HCT116 (cell line): ENCODE measurements at regions not wholly inside any gene's neighbourhood (a gene's known extent, or its start where the extent isn't known, plus 50 kb on each side); places are given as distances from the start of the nearest gene placed in this dataset.

Experiments
- ATAC-seq: fragments of 200-7000 bp; cut with Tn5 transposase; 2 replicates; pipeline ENCODE4 v1.9.1; 2020; ENCODE audit warnings: mild to moderate bottlenecking, moderate library complexity
- BruUV-seq: library from RNA; stranded (reverse); fragments of 400-500 nt; replicated peaks from 2 replicates; lab custom pipeline; 2021; lab: Mats Ljungman, UMichigan
- CTCF ChIA-PET: fragments of 300-600 bp; sonication (Branson Sonifier 250); formaldehyde crosslinking; loops from one replicate; lab custom pipeline; 2021; ENCODE audit warnings: antibody characterized with exemption; lab: Charles Lee
- POLR2A ChIA-PET: fragments of 300-600, 350-600 bp; sonication (Branson Sonifier 250); formaldehyde crosslinking; loops from one replicate; lab custom pipeline; 2021; ENCODE audit warnings: antibody characterized with exemption; lab: Charles Lee
- RAD21 ChIA-PET, 2 experiments: fragments of 300-600 bp; sonication (Branson Sonifier 250); formaldehyde crosslinking; loops; one replicate each; lab custom pipeline; 2023; ENCODE audit warnings: low total read pairs in 2 of 2; ENCODE audit not compliant: uncharacterized antibody in 2 of 2, unreplicated experiment in 2 of 2, low non-redundant PET in 1 of 2; lab: Charles Lee
- DNase-seq: peaks from one replicate; pipeline ENCODE4 v3.0.0-alpha.2; 2010; ENCODE audit warnings: low read depth, low spot score
- H2AFZ ChIP-seq: fragments of 200-600 bp; shearing (Covaris generic), sonication (generic); 2 replicates; pipeline ENCODE4 v1.6.1; 2017; ENCODE audit warnings: low read depth, mixed run types, mixed read lengths, antibody characterized with exemption, low read length; ENCODE audit not compliant: poor library complexity, severe bottlenecking
- H3K27ac ChIP-seq: 2 replicates; pipeline ENCODE4 v1.5.1; 2012; ENCODE audit warnings: low read depth, low read length
- H3K27me3 ChIP-seq: fragments of 200-600 bp; sonication (generic); 2 replicates; pipeline ENCODE4 v1.6.1; 2016; ENCODE audit warnings: mixed run types, low read length, mixed read lengths; ENCODE audit not compliant: insufficient read depth
- H3K36me3 ChIP-seq, 2 experiments: fragments of 200-500 bp in 1 of 2; fragments of 200-600 bp in 1 of 2; sonication (Bioruptor generic) in 1 of 2; sonication (generic) in 1 of 2; 2 replicates each; pipeline versions ENCODE4 v1.5.1 to v1.6.1; 2014 to 2016; ENCODE audit warnings: low read length in 2 of 2, inconsistent platforms in 1 of 2, mixed read lengths in 1 of 2, mixed run types in 1 of 2; ENCODE audit not compliant: insufficient read depth in 2 of 2, control insufficient read depth in 1 of 2
- H3K4me1 ChIP-seq, 2 experiments: fragments of 200-600 bp in 1 of 2; sonication (generic) in 1 of 2; 2 replicates each; pipeline versions ENCODE4 v1.5.1 to v1.6.1; 2012 to 2017; ENCODE audit warnings: low read length in 2 of 2, inconsistent platforms in 1 of 2, mild to moderate bottlenecking in 1 of 2, mixed read lengths in 1 of 2, mixed run types in 1 of 2, moderate library complexity in 1 of 2; ENCODE audit not compliant: insufficient read depth in 2 of 2, control insufficient read depth in 1 of 2
- H3K4me2 ChIP-seq: fragments of 200-600 bp; sonication (generic); 2 replicates; pipeline ENCODE4 v1.6.1; 2017; ENCODE audit warnings: mixed run types, low read length, mixed read lengths
- H3K4me3 ChIP-seq, 2 experiments: fragments of 200-600 bp in 1 of 2; sonication (generic) in 1 of 2; replicated peaks in 1 of 2; 2 replicates each; pipeline ENCODE4 v1.5.1; 2011 to 2016; ENCODE audit warnings: low read length in 2 of 2, control low read depth in 1 of 2, low read depth in 1 of 2, mild to moderate bottlenecking in 1 of 2, mixed read lengths in 1 of 2, mixed run types in 1 of 2
- H3K79me2 ChIP-seq: fragments of 200-600 bp; sonication (generic); 2 replicates; pipeline ENCODE4 v1.6.1; 2017; ENCODE audit warnings: mild to moderate bottlenecking, mixed run types, low read length, moderate library complexity, mixed read lengths; ENCODE audit not compliant: insufficient read depth
- H3K9ac ChIP-seq: fragments of 200-600 bp; sonication (generic); 2 replicates; pipeline ENCODE4 v1.6.1; 2016; ENCODE audit warnings: low read length, mixed read lengths
- H3K9me2 ChIP-seq: fragments of 200-600 bp; sonication (generic), shearing (Covaris generic); 2 replicates; pipeline ENCODE4 v1.6.1; 2017; ENCODE audit warnings: mixed run types, mild to moderate bottlenecking, moderate library complexity; ENCODE audit not compliant: insufficient read depth
- H3K9me3 ChIP-seq, 2 experiments: fragments of 200-500 bp in 1 of 2; fragments of 200-600 bp in 1 of 2; sonication (Bioruptor generic) in 1 of 2; sonication (generic) in 1 of 2; 2 replicates each; pipeline ENCODE4 v1.6.1; 2014 to 2017; ENCODE audit warnings: low read length in 2 of 2, mixed read lengths in 2 of 2, inconsistent platforms in 1 of 2, low read depth in 1 of 2, mild to moderate bottlenecking in 1 of 2, mixed run types in 1 of 2, moderate library complexity in 1 of 2; ENCODE audit not compliant: control insufficient read depth in 1 of 2, insufficient read depth in 1 of 2
- H4K20me1 ChIP-seq: fragments of 200-600 bp; sonication (generic), shearing (Covaris generic); 2 replicates; pipeline ENCODE4 v1.6.1; 2017; ENCODE audit warnings: mixed run types, mild to moderate bottlenecking, moderate library complexity; ENCODE audit not compliant: insufficient read depth
- CTCF ChIP-seq, 3 experiments: fragments of 200-600 bp in 1 of 3; sonication (generic) in 1 of 3; IDR thresholded peaks in 2 of 3; conservative IDR thresholded peaks in 1 of 3; 2 replicates each; pipeline ENCODE4 v1.5.1; 2012 to 2017; ENCODE audit warnings: low read depth in 2 of 3, low read length in 2 of 3, antibody characterized with exemption in 1 of 3, borderline replicate concordance in 1 of 3, control low read depth in 1 of 3, mild to moderate bottlenecking in 1 of 3, mixed read lengths in 1 of 3, mixed run types in 1 of 3, moderate library complexity in 1 of 3; ENCODE audit not compliant: insufficient read depth in 1 of 3
- EGR1 ChIP-seq: IDR thresholded peaks from 2 replicates; pipeline ENCODE4 v1.6.1; 2012; ENCODE audit warnings: low read depth
- ELF1 ChIP-seq: IDR thresholded peaks from 2 replicates; pipeline ENCODE4 v1.6.1; 2012; ENCODE audit warnings: low read depth, borderline replicate concordance
- EZH2 ChIP-seq: fragments of 200-600 bp; sonication (generic); IDR thresholded peaks from 2 replicates; pipeline ENCODE4 v1.6.1; 2017; ENCODE audit warnings: antibody characterized with exemption, mixed run types
- FOSL1 ChIP-seq: IDR thresholded peaks from 2 replicates; pipeline ENCODE4 v1.6.1; 2012; ENCODE audit warnings: low read depth
- MAX ChIP-seq: IDR thresholded peaks from 2 replicates; pipeline ENCODE4 v1.6.1; 2012
- POLR2A ChIP-seq: IDR thresholded peaks from 2 replicates; pipeline ENCODE4 v1.7.0; 2011; ENCODE audit warnings: borderline replicate concordance; ENCODE audit not compliant: insufficient read depth, insufficient read length; ENCODE audit errors: extremely low read depth
- RAD21 ChIP-seq: IDR thresholded peaks from 2 replicates; pipeline ENCODE4 v1.6.1; 2012; ENCODE audit warnings: low read depth, mild to moderate bottlenecking
- REST ChIP-seq: IDR thresholded peaks from 2 replicates; pipeline ENCODE4 v1.6.1; 2012; ENCODE audit warnings: low read depth
- YY1 ChIP-seq: IDR thresholded peaks from 2 replicates; pipeline ENCODE4 v1.6.1; 2011; ENCODE audit warnings: low read length, low read depth, moderate library complexity, mild to moderate bottlenecking; ENCODE audit not compliant: insufficient replicate concordance; ENCODE audit errors: extremely low read depth
- ZNF274 ChIP-seq: fragments of 200-500 bp; sonication (Bioruptor generic); IDR thresholded peaks from 2 replicates; pipeline ENCODE4 v1.6.1; 2014; ENCODE audit warnings: mild to moderate bottlenecking, low read depth, low read length, inconsistent platforms
- intact Hi-C: fragments of 100-400 bp; cut with micrococcal nuclease; formaldehyde crosslinking; loops from 2 replicates; pipeline ENCODE4 v1.10.0; 2022

- no peak overlapping the region for H3K9ac ChIP-seq
- no peaks in the 10 kb centered on the region for H3K79me2 ChIP-seq
- no peaks in the 10 kb centered on the region for H4K20me1 ChIP-seq
- ChIA-PET CTCF (no interaction called here), POLR2A (no interaction called here), RAD21 (no interaction called here)
- no peak overlapping the region for H3K27ac ChIP-seq
- BruUV-seq = no TSS peak
- peaks cover under 1% of the 10 kb centered on the region for H3K27me3 ChIP-seq
- H3K4me1 ChIP-seq = no peaks in the 10 kb centered on the region
- H3K4me3 ChIP-seq = no peak overlapping the region
- no peaks in the 10 kb centered on the region for H3K9me2 ChIP-seq
- H2AFZ ChIP-seq = no peak overlapping the region
- H3K36me3 ChIP-seq = no peaks in the 10 kb centered on the region
- ATAC-seq (no peak; the same call in 1 of the 2 replicates), DNase-seq (no peak)
- intact Hi-C loops = no loop called here
- no peaks in the 10 kb centered on the region for H3K9me3 ChIP-seq
- H3K4me2 ChIP-seq = no peak overlapping the region
- TF ChIP-seq RAD21 (no peak), MAX (no peak), POLR2A (no peak), YY1 (peak; percentile 78)
- TF ChIP-seq, all 23 proteins: peak for 1
Measured at GRCh38 chr1:22203335-22203734, 60.4 kb upstream of the WNT4 start.

- POLR2A ChIA-PET = no interaction called here
- intact Hi-C loops = no loop called here
- TF ChIP-seq CTCF (IDR thresholded peaks at IDR 0.05 in 2 of 3, conservative IDR thresholded peaks at IDR 0.05 in 1 of 3; ENCODE audit: borderline replicate concordance in 1 of 3, insufficient read depth in 1 of 3, low read depth in 2 of 3, low read length in 2 of 3) = no peak
- no peak for TF ChIP-seq ZNF274
- TF ChIP-seq YY1 = no peak
- TF ChIP-seq EZH2 = no peak
- TF ChIP-seq REST = no peak
- no peak for TF ChIP-seq EGR1
- no peak for TF ChIP-seq FOSL1
- TF ChIP-seq MAX = no peak
- no peak for TF ChIP-seq ELF1
- TF ChIP-seq, all 23 proteins: peak for 0
- H3K9ac ChIP-seq = no peak overlapping the region
- no peak overlapping the region for H3K4me3 ChIP-seq
- peaks cover 3% of the 10 kb centered on the region for H3K27me3 ChIP-seq
- H4K20me1 ChIP-seq = no peaks in the 10 kb centered on the region
- no peak overlapping the region for H3K27ac ChIP-seq
- no peak overlapping the region for H2AFZ ChIP-seq
- H3K4me2 ChIP-seq = no peak overlapping the region
- no peak for DNase-seq
- H3K9me3 ChIP-seq = no peaks in the 10 kb centered on the region
- BruUV-seq = no TSS peak
- ChIA-PET RAD21 (interaction anchor here in 1 of 2 experiments (0.6 kb wide), 1 partner anchor 247 kb away, joined by 5 read pairs; no protein-coding TSS in a partner anchor), CTCF (no interaction called here)
- H3K36me3 ChIP-seq = no peaks in the 10 kb centered on the region
- no peaks in the 10 kb centered on the region for H3K4me1 ChIP-seq
- no peaks in the 10 kb centered on the region for H3K79me2 ChIP-seq
- no peak for ATAC-seq
- no peaks in the 10 kb centered on the region for H3K9me2 ChIP-seq
Measured at GRCh38 chr1:22204057-22204840, 61.4 kb upstream of the WNT4 start.
